ENCODE measurements at regions not wholly inside any gene's neighbourhood (a gene's known extent, or its start where the extent isn't known, plus 50 kb on each side); places are given as distances from the start of the nearest gene placed in this dataset.

DNA sequence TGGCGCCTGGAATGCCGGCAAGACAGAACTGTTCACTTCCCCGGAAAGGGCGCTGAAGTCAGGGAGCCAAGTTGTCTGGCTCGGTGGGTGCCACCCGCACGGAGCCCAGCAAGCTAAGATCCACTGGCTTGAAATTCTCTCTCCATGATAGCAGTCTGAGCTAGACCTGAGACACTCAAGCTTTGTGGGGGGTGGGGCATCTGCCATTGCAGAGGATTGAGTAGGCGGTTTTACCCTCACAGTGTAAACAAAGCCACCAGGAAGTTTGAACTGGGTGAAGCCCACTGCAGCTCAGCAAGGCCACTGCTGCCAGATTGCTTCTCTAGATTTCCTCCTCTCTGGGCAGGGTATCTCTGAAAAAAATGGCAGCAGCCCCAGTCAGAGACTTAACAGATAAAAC is 277.4 kb downstream of the SLCO4C1 start:
- H3K23ac ChIP-seq (ENCODE audit: low read length in 2 of 2): no peak overlapping the region
- no peaks in the 10 kb centered on the region for H3K79me1 ChIP-seq (replicated peaks; ENCODE audit: low read length, poor library complexity, severe bottlenecking)
- no peak overlapping the region for H4K8ac ChIP-seq (ENCODE audit: low read length)
- H2AFZ ChIP-seq (ENCODE audit: low read depth, low read length): no peak overlapping the region
- WGBS: 85% methylated on average over 8 of the region's 8 CpGs
- H2BK120ac ChIP-seq (ENCODE audit: low read depth, low read length): no peak overlapping the region
- no peaks in the 10 kb centered on the region for H3K36me3 ChIP-seq (ENCODE audit: control insufficient read depth in 1 of 2, insufficient read depth in 2 of 2, low read depth in 1 of 2, low read length in 2 of 2)
- no peak overlapping the region for H4K91ac ChIP-seq (ENCODE audit: low read length)
- DNase-seq: no peak
- no peak overlapping the region for H2AK5ac ChIP-seq (ENCODE audit: low read length, severe bottlenecking)
- H3K27ac ChIP-seq (ENCODE audit: low read length, poor library complexity, severe bottlenecking): no peak overlapping the region
- no peak overlapping the region for H3K4me3 ChIP-seq (ENCODE audit: insufficient read depth in 1 of 2, low read depth in 1 of 2, low read length in 2 of 2)
- H2BK15ac ChIP-seq (ENCODE audit: low read depth, poor library complexity, severe bottlenecking): no peak overlapping the region
- no peak overlapping the region for H3K4me2 ChIP-seq (ENCODE audit: low read length, poor library complexity, severe bottlenecking)
- no peak overlapping the region for H3K18ac ChIP-seq (ENCODE audit: low read depth in 1 of 2, low read length in 2 of 2)
- no peak overlapping the region for H2BK12ac ChIP-seq (ENCODE audit: low read length in 2 of 2)
- no peaks in the 10 kb centered on the region for H3K9me3 ChIP-seq (ENCODE audit: control insufficient read depth, low read length)
- no peaks in the 10 kb centered on the region for H3K4me1 ChIP-seq (ENCODE audit: control insufficient read depth, insufficient read depth, low read depth, low read length)
- no peak overlapping the region for H2BK5ac ChIP-seq (ENCODE audit: low read depth, low read length, poor library complexity, severe bottlenecking)
- no peak overlapping the region for H3K14ac ChIP-seq (ENCODE audit: low read length in 2 of 2)
- no peak overlapping the region for H3K9ac ChIP-seq (ENCODE audit: low read length)
- H3K27me3 ChIP-seq (ENCODE audit: control insufficient read depth in 1 of 2, insufficient read depth in 1 of 2, low read length in 2 of 2): no peaks in the 10 kb centered on the region
- H3K4ac ChIP-seq (ENCODE audit: low read depth in 1 of 2, low read length in 2 of 2): no peak overlapping the region

DNA sequence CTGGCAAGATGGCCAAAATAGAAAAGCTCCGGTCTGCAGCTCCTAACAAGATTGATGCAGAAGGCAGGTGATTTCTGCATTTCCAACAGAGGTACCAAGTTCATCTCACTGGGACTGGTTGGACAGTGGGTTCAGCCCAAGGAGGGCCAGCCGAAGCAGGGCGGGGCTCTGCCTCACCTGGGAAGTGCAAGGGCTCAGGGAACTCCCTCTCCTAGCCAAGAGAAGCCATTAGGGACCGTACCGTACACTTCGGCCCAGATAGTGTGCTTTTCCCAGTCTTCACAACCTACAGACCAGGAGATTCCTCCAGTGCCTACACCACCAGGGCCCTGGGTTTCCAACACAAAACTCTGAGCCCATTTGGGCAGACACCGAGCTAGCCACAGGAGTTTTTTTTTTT is 277.8 kb downstream of the SLCO4C1 start:
- H2BK15ac ChIP-seq (ENCODE audit: low read depth, poor library complexity, severe bottlenecking): no peak overlapping the region

DNA sequence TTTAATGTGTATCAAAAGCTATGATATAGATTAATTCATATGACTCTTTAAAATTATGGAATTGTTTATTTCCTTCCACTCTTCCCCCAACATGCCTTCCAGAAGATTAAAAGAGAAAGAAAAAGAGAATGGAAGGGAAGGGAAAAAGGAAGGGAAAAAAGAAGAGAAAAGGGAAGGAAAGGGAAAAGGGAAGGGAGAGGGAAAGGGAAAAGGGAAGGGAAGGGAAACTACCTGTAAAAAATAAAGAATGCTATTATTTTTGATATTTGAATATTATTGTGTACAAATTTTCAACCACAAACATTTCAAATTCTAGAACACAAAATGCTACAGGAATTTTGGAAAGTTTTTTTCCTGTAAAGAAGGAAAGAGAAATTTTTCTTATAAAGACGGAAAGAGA is 281.7 kb downstream of the SLCO4C1 start:
- H2BK5ac ChIP-seq (ENCODE audit: low read depth, low read length, poor library complexity, severe bottlenecking): no peak overlapping the region
- no peak overlapping the region for H2BK12ac ChIP-seq (ENCODE audit: low read length in 2 of 2)
- no peak overlapping the region for H3K23ac ChIP-seq (ENCODE audit: low read length in 2 of 2)
- H4K8ac ChIP-seq (ENCODE audit: low read length): no peak overlapping the region
- H3K18ac ChIP-seq (ENCODE audit: low read depth in 1 of 2, low read length in 2 of 2): no peak overlapping the region
- no peaks in the 10 kb centered on the region for H3K36me3 ChIP-seq (ENCODE audit: control insufficient read depth in 1 of 2, insufficient read depth in 2 of 2, low read depth in 1 of 2, low read length in 2 of 2)
- H3K4me2 ChIP-seq (ENCODE audit: low read length, poor library complexity, severe bottlenecking): no peak overlapping the region
- H3K9me3 ChIP-seq (ENCODE audit: control insufficient read depth, low read length): no peaks in the 10 kb centered on the region
- no peak overlapping the region for H3K4ac ChIP-seq (ENCODE audit: low read depth in 1 of 2, low read length in 2 of 2)
- no peak overlapping the region for H3K27ac ChIP-seq (ENCODE audit: low read length, poor library complexity, severe bottlenecking)
- H3K14ac ChIP-seq (ENCODE audit: low read length in 2 of 2): no peak overlapping the region
- H2BK120ac ChIP-seq (ENCODE audit: low read depth, low read length): no peak overlapping the region
- no peak overlapping the region for H2AFZ ChIP-seq (ENCODE audit: low read depth, low read length)
- no peaks in the 10 kb centered on the region for H3K27me3 ChIP-seq (ENCODE audit: control insufficient read depth in 1 of 2, insufficient read depth in 1 of 2, low read length in 2 of 2)
- no peak overlapping the region for H3K9ac ChIP-seq (ENCODE audit: low read length)
- no peaks in the 10 kb centered on the region for H3K79me1 ChIP-seq (replicated peaks; ENCODE audit: low read length, poor library complexity, severe bottlenecking)
- H3K4me3 ChIP-seq (ENCODE audit: insufficient read depth in 1 of 2, low read depth in 1 of 2, low read length in 2 of 2): no peak overlapping the region
- no peak for DNase-seq
- no peak overlapping the region for H2AK5ac ChIP-seq (ENCODE audit: low read length, severe bottlenecking)
- H3K4me1 ChIP-seq (ENCODE audit: control insufficient read depth, insufficient read depth, low read depth, low read length): no peaks in the 10 kb centered on the region
- no peak overlapping the region for H2BK15ac ChIP-seq (ENCODE audit: low read depth, poor library complexity, severe bottlenecking)
- H4K91ac ChIP-seq (ENCODE audit: low read length): no peak overlapping the region
- WGBS: 96% methylated on average over 1 of the region's 1 CpG

More for the DNA sequence above, 277.8 kb downstream of the SLCO4C1 start:
- Histone ChIP-seq H3K18ac (ENCODE audit: low read depth in 1 of 2, low read length in 2 of 2) (no peak overlapping the region), H4K91ac (ENCODE audit: low read length) (no peak overlapping the region), H3K14ac (ENCODE audit: low read length in 2 of 2) (no peak overlapping the region), H2AK5ac (ENCODE audit: low read length, severe bottlenecking) (no peak overlapping the region), H3K27me3 (ENCODE audit: control insufficient read depth in 1 of 2, insufficient read depth in 1 of 2, low read length in 2 of 2) (no peaks in the 10 kb centered on the region), H3K4me2 (ENCODE audit: low read length, poor library complexity, severe bottlenecking) (no peak overlapping the region), H3K9ac (ENCODE audit: low read length) (no peak overlapping the region), H2BK120ac (ENCODE audit: low read depth, low read length) (no peak overlapping the region), H3K79me1 (replicated peaks; ENCODE audit: low read length, poor library complexity, severe bottlenecking) (no peaks in the 10 kb centered on the region), H2BK12ac (ENCODE audit: low read length in 2 of 2) (no peak overlapping the region), H3K4ac (ENCODE audit: low read depth in 1 of 2, low read length in 2 of 2) (no peak overlapping the region), H3K4me1 (ENCODE audit: control insufficient read depth, insufficient read depth, low read depth, low read length) (no peaks in the 10 kb centered on the region), H3K23ac (ENCODE audit: low read length in 2 of 2) (no peak overlapping the region), H3K36me3 (ENCODE audit: control insufficient read depth in 1 of 2, insufficient read depth in 2 of 2, low read depth in 1 of 2, low read length in 2 of 2) (no peaks in the 10 kb centered on the region), H3K27ac (ENCODE audit: low read length, poor library complexity, severe bottlenecking) (no peak overlapping the region), H3K4me3 (ENCODE audit: insufficient read depth in 1 of 2, low read depth in 1 of 2, low read length in 2 of 2) (no peak overlapping the region), H3K9me3 (ENCODE audit: control insufficient read depth, low read length) (no peaks in the 10 kb centered on the region), H2BK5ac (ENCODE audit: low read depth, low read length, poor library complexity, severe bottlenecking) (no peak overlapping the region), H4K8ac (ENCODE audit: low read length) (no peak overlapping the region), H2AFZ (ENCODE audit: low read depth, low read length) (no peak overlapping the region)
- DNase-seq: no peak
- WGBS: 79% methylated on average over 7 of the region's 7 CpGs

DNA sequence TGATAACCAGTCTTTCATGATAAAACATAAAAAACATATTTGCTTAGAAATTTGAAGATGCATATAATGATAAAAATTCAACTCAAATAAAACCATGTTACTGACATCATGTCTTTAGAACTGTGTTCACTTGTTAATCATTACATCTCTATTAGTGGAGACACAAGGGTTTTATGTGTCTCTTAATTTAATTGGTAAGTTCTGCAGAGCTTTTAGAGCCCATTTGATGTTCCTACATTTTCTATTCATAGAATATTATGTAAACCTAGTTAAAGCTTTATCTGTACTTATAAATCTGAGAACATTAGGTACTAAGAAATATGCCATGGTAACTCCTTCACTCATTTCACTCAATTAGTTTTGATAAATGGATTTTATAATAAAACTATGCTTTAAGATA is 285.4 kb downstream of the SLCO4C1 start:
- H3K79me1 ChIP-seq (replicated peaks; ENCODE audit: low read length, poor library complexity, severe bottlenecking): no peaks in the 10 kb centered on the region
- H3K4ac ChIP-seq (ENCODE audit: low read depth in 1 of 2, low read length in 2 of 2): no peak overlapping the region
- H2BK5ac ChIP-seq (ENCODE audit: low read depth, low read length, poor library complexity, severe bottlenecking): no peak overlapping the region

More for the DNA sequence above, 285.4 kb downstream of the SLCO4C1 start:
- H3K14ac ChIP-seq (ENCODE audit: low read length in 2 of 2): no peak overlapping the region
- no peak overlapping the region for H3K4me3 ChIP-seq (ENCODE audit: insufficient read depth in 1 of 2, low read depth in 1 of 2, low read length in 2 of 2)
- no peak overlapping the region for H3K9ac ChIP-seq (ENCODE audit: low read length)
- H2BK12ac ChIP-seq (ENCODE audit: low read length in 2 of 2): no peak overlapping the region
- H2AFZ ChIP-seq (ENCODE audit: low read depth, low read length): no peak overlapping the region
- H4K91ac ChIP-seq (ENCODE audit: low read length): no peak overlapping the region
- no peak overlapping the region for H2AK5ac ChIP-seq (ENCODE audit: low read length, severe bottlenecking)
- H3K36me3 ChIP-seq (ENCODE audit: control insufficient read depth in 1 of 2, insufficient read depth in 2 of 2, low read depth in 1 of 2, low read length in 2 of 2): no peaks in the 10 kb centered on the region
- H2BK120ac ChIP-seq (ENCODE audit: low read depth, low read length): no peak overlapping the region
- no peak overlapping the region for H4K8ac ChIP-seq (ENCODE audit: low read length)
- no peak overlapping the region for H3K4me2 ChIP-seq (ENCODE audit: low read length, poor library complexity, severe bottlenecking)
- H3K9me3 ChIP-seq (ENCODE audit: control insufficient read depth, low read length): no peaks in the 10 kb centered on the region
- no peak overlapping the region for H3K18ac ChIP-seq (ENCODE audit: low read depth in 1 of 2, low read length in 2 of 2)
- H3K27me3 ChIP-seq (ENCODE audit: control insufficient read depth in 1 of 2, insufficient read depth in 1 of 2, low read length in 2 of 2): no peaks in the 10 kb centered on the region
- DNase-seq: no peak
- no peak overlapping the region for H2BK15ac ChIP-seq (ENCODE audit: low read depth, poor library complexity, severe bottlenecking)
- H3K27ac ChIP-seq (ENCODE audit: low read length, poor library complexity, severe bottlenecking): no peak overlapping the region
- H3K23ac ChIP-seq (ENCODE audit: low read length in 2 of 2): no peak overlapping the region
- no peaks in the 10 kb centered on the region for H3K4me1 ChIP-seq (ENCODE audit: control insufficient read depth, insufficient read depth, low read depth, low read length)

Measured in mesenchymal stem cell (in vitro differentiated cells and primary cell).